CD14-positive monocyte (primary cell): ENCODE measurements at regions not wholly inside any gene's neighbourhood (a gene's known extent, or its start where the extent isn't known, plus 50 kb on each side); places are given as distances from the start of the nearest gene placed in this dataset.

Experiments
- DNase-seq, 3 donors: peaks; one replicate each; pipeline ENCODE4 v3.0.0-alpha.2; 2011 to 2022
- H2AFZ ChIP-seq: 2 replicates; pipeline ENCODE4 v1.6.0; 2012; ENCODE audit warnings: mild to moderate bottlenecking, low read depth, low read length, inconsistent platforms; ENCODE audit not compliant: insufficient read depth, poor library complexity, severe bottlenecking
- H3K27ac ChIP-seq, 2 donors: 1 replicate in 1 of 2; 2 replicates in 1 of 2; pipeline ENCODE4 v1.5.1; 2012 to 2013; ENCODE audit warnings: low read length in 2 of 2, control low read depth in 1 of 2, inconsistent platforms in 1 of 2, low read depth in 1 of 2, mild to moderate bottlenecking in 1 of 2
- H3K27me3 ChIP-seq, 2 donors: one replicate each; pipeline versions ENCODE4 v1.6.0 to v1.6.1; 2011 to 2013; ENCODE audit warnings: low read length in 2 of 2; ENCODE audit not compliant: control insufficient read depth in 2 of 2, insufficient read depth in 2 of 2
- H3K36me3 ChIP-seq, 2 donors: replicated peaks in 1 of 2; 1 replicate in 1 of 2; 2 replicates in 1 of 2; pipeline versions ENCODE4 v1.5.1 to v1.6.1; 2012 to 2013; ENCODE audit warnings: low read length in 2 of 2, control low read depth in 1 of 2, inconsistent platforms in 1 of 2, mild to moderate bottlenecking in 1 of 2; ENCODE audit not compliant: insufficient read depth in 2 of 2, control insufficient read depth in 1 of 2
- H3K4me1 ChIP-seq, 2 donors: 1 replicate in 1 of 2; 2 replicates in 1 of 2; pipeline versions ENCODE4 v1.5.1 to v1.6.1; 2012 to 2013; ENCODE audit warnings: low read length in 2 of 2, control low read depth in 1 of 2, inconsistent platforms in 1 of 2, mild to moderate bottlenecking in 1 of 2, moderate library complexity in 1 of 2; ENCODE audit not compliant: insufficient read depth in 2 of 2, control insufficient read depth in 1 of 2
- H3K4me2 ChIP-seq: replicated peaks from 2 replicates; pipeline ENCODE3; 2012; ENCODE audit warnings: low read length, moderate library complexity, mild to moderate bottlenecking; ENCODE audit not compliant: poor library complexity, severe bottlenecking; ENCODE audit errors: extremely low read depth
- H3K4me3 ChIP-seq, 3 experiments: fragments of 200-600 bp in 1 of 3; sonication (generic) in 1 of 3; replicated peaks in 1 of 3; 1 replicate in 2 of 3; 2 replicates in 1 of 3; pipeline ENCODE4 v1.5.1; 2011 to 2013; ENCODE audit warnings: low read length in 3 of 3, mild to moderate bottlenecking in 3 of 3, control low read depth in 2 of 3, low read depth in 2 of 3, inconsistent platforms in 1 of 3, moderate library complexity in 1 of 3
- H3K79me2 ChIP-seq: 2 replicates; pipeline ENCODE4 v1.6.0; 2012; ENCODE audit warnings: mild to moderate bottlenecking, control low read depth, inconsistent platforms, low read length, moderate library complexity; ENCODE audit not compliant: insufficient read depth
- H3K9ac ChIP-seq: 2 replicates; pipeline ENCODE4 v1.6.0; 2017; ENCODE audit warnings: low read length, mild to moderate bottlenecking; ENCODE audit not compliant: insufficient read depth, poor library complexity, severe bottlenecking
- H3K9me3 ChIP-seq, 2 donors: replicated peaks in 1 of 2; 1 replicate in 1 of 2; 2 replicates in 1 of 2; pipeline versions ENCODE4 v1.5.1 to v1.6.1; 2012 to 2013; ENCODE audit warnings: low read length in 2 of 2, control low read depth in 1 of 2; ENCODE audit not compliant: control insufficient read depth in 1 of 2, insufficient read depth in 1 of 2
- H4K20me1 ChIP-seq: 2 replicates; pipeline ENCODE4 v1.6.0; 2012; ENCODE audit warnings: mild to moderate bottlenecking, low read length, control low read depth, moderate library complexity; ENCODE audit not compliant: insufficient read depth
- H3K27ac Mint-ChIP-seq, 7 donors: one replicate each; pipeline ENCODE4 v1.8.0; 2020; ENCODE audit warnings: mild to moderate bottlenecking in 7 of 7, mixed read lengths in 7 of 7, moderate library complexity in 6 of 7, inconsistent platforms in 2 of 7
- H3K27me3 Mint-ChIP-seq, 3 donors: one replicate each; pipeline ENCODE4 v1.8.0; 2021 to 2022; ENCODE audit warnings: low read depth in 3 of 3, mild to moderate bottlenecking in 3 of 3, mixed read lengths in 3 of 3, moderate library complexity in 3 of 3, inconsistent platforms in 1 of 3
- H3K36me3 Mint-ChIP-seq, 2 donors: one replicate each; pipeline ENCODE4 v1.8.0; 2020; ENCODE audit warnings: mixed read lengths in 2 of 2, inconsistent platforms in 1 of 2, mild to moderate bottlenecking in 1 of 2
- H3K4me1 Mint-ChIP-seq: one replicate; pipeline ENCODE4 v1.8.0; 2020; ENCODE audit warnings: mild to moderate bottlenecking, mixed read lengths
- H3K4me3 Mint-ChIP-seq, 2 donors: one replicate each; pipeline ENCODE4 v1.8.0; 2020; ENCODE audit warnings: mild to moderate bottlenecking in 2 of 2, mixed read lengths in 2 of 2, moderate library complexity in 1 of 2
- H3K9me3 Mint-ChIP-seq, 7 donors: one replicate each; pipeline ENCODE4 v1.8.0; 2020 to 2022; ENCODE audit warnings: mixed read lengths in 7 of 7, mild to moderate bottlenecking in 6 of 7, moderate library complexity in 6 of 7, inconsistent platforms in 2 of 7
- CTCF ChIP-seq: fragments of 200-600 bp; IDR thresholded peaks from one replicate; pipeline ENCODE4 v1.8.0; 2022; ENCODE audit warnings: antibody characterized with exemption, mild to moderate bottlenecking
- WGBS: methylation state at CpG from one replicate; pipeline ENCODE4 v1.1.5; 2013; ENCODE audit warnings: missing lambda C conversion rate; ENCODE audit not compliant: insufficient coverage; 5-methylcytosine and 5-hydroxymethylcytosine counted together
- intact Hi-C, 2 donors: fragments of 100-400 bp; cut with micrococcal nuclease; formaldehyde crosslinking; loops; one replicate each; pipeline versions ENCODE4 v1.15.0 to v1.15.1; 2023

- Mint-ChIP-seq H3K4me1 (no peaks in the 10 kb centered on the region), H3K4me3 (no peak overlapping the region)
- WGBS, result no CpG with 5 or more reads among the region's 2 CpGs
Measured at GRCh38 chr6:140256248-140256647, 881.8 kb upstream of the CITED2 start.

GRCh38 chr6:140253096-140253495 lies 878.6 kb upstream of the CITED2 start:
- 100% methylated on average over 1 of the region's 1 CpG for WGBS

More at GRCh38 chr6:140256248-140256647, 881.8 kb upstream of the CITED2 start:
- no peaks in the 10 kb centered on the region for H3K27me3 ChIP-seq
- H3K27ac Mint-ChIP-seq, result no peak overlapping the region
- no peaks in the 10 kb centered on the region for H3K36me3 ChIP-seq
- H3K36me3 Mint-ChIP-seq, result no peaks in the 10 kb centered on the region
- no peaks in the 10 kb centered on the region for H3K9me3 ChIP-seq
- H3K9me3 Mint-ChIP-seq, result peaks cover 6 to 15% (median 9%) of the 10 kb centered on the region in 7 donors
- no peak overlapping the region for H2AFZ ChIP-seq
- H3K4me2 ChIP-seq, result no peak overlapping the region
- no peaks in the 10 kb centered on the region for H3K4me1 ChIP-seq
- no peak overlapping the region for H3K27ac ChIP-seq
- DNase-seq, result no peak
- H3K9ac ChIP-seq, result no peak overlapping the region
- H3K79me2 ChIP-seq, result no peaks in the 10 kb centered on the region
- no peaks in the 10 kb centered on the region for H4K20me1 ChIP-seq
- no peak for TF ChIP-seq CTCF
- peaks cover 0 to 2% (median 0%) of the 10 kb centered on the region in 3 donors for H3K27me3 Mint-ChIP-seq
- intact Hi-C loops, result no loop called here
- no peak overlapping the region for H3K4me3 ChIP-seq

More at GRCh38 chr6:140253096-140253495, 878.6 kb upstream of the CITED2 start:
- Mint-ChIP-seq H3K27me3 (peaks cover 0 to under 1% (median 0%) of the 10 kb centered on the region in 3 donors), H3K27ac (no peak overlapping the region), H3K36me3 (no peaks in the 10 kb centered on the region), H3K9me3 (peaks cover 0 to 5% (median 2%) of the 10 kb centered on the region in 7 donors), H3K4me3 (no peak overlapping the region), H3K4me1 (no peaks in the 10 kb centered on the region)
- DNase-seq, result no peak
- no peak overlapping the region for H3K4me3 ChIP-seq
- H3K36me3 ChIP-seq, result no peaks in the 10 kb centered on the region
- intact Hi-C loops, result no loop called here
- H3K9ac ChIP-seq, result no peak overlapping the region
- no peaks in the 10 kb centered on the region for H3K9me3 ChIP-seq
- no peak overlapping the region for H3K27ac ChIP-seq
- H3K4me2 ChIP-seq, result no peak overlapping the region
- H2AFZ ChIP-seq, result no peak overlapping the region
- no peaks in the 10 kb centered on the region for H3K79me2 ChIP-seq
- no peaks in the 10 kb centered on the region for H3K27me3 ChIP-seq
- H4K20me1 ChIP-seq, result no peaks in the 10 kb centered on the region
- H3K4me1 ChIP-seq, result no peaks in the 10 kb centered on the region
- no peak for TF ChIP-seq CTCF
